ENCODE measurements at regions not wholly inside any gene's neighbourhood (a gene's known extent, or its start where the extent isn't known, plus 50 kb on each side); places are given as distances from the start of the nearest gene placed in this dataset.

- no peak for TF ChIP-seq CTCF (IDR thresholded peaks at IDR 0.05; ENCODE audit: borderline replicate concordance, control extremely low read depth, extremely low read depth, insufficient read depth, missing control alignments)
- in situ Hi-C loops (cut with MboI; ENCODE audit: low sequenced_read_pairs, unreplicated experiment): no loop called here
- no peak for DNase-seq (ENCODE audit: low spot score)
Measured at GRCh38 chr11:113591117-113591516, 115.0 kb downstream of the TMPRSS5 start.

- TF ChIP-seq CTCF (IDR thresholded peaks at IDR 0.05; ENCODE audit: borderline replicate concordance, control extremely low read depth, extremely low read depth, insufficient read depth, missing control alignments): no peak
- in situ Hi-C loops (cut with MboI; ENCODE audit: low sequenced_read_pairs, unreplicated experiment): no loop called here
- DNase-seq (ENCODE audit: low spot score): peak; percentile 26
Measured at GRCh38 chr11:113587308-113587739, 112.1 kb upstream of the DRD2 start.

GRCh38 chr11:113584371-113584770, 109.2 kb upstream of the DRD2 start:
- in situ Hi-C loops (cut with MboI; ENCODE audit: low sequenced_read_pairs, unreplicated experiment): no loop called here
- no peak for DNase-seq (ENCODE audit: low spot score)
- TF ChIP-seq CTCF (IDR thresholded peaks at IDR 0.05; ENCODE audit: borderline replicate concordance, control extremely low read depth, extremely low read depth, insufficient read depth, missing control alignments): no peak

GRCh38 chr11:113581713-113582112, 106.5 kb upstream of the DRD2 start:
- in situ Hi-C loops (cut with MboI; ENCODE audit: low sequenced_read_pairs, unreplicated experiment): no loop called here
- no peak for TF ChIP-seq CTCF (IDR thresholded peaks at IDR 0.05; ENCODE audit: borderline replicate concordance, control extremely low read depth, extremely low read depth, insufficient read depth, missing control alignments)
- no peak for DNase-seq (ENCODE audit: low spot score)

- in situ Hi-C loops (cut with MboI; ENCODE audit: low sequenced_read_pairs, unreplicated experiment): no loop called here
- no peak for TF ChIP-seq CTCF (IDR thresholded peaks at IDR 0.05; ENCODE audit: borderline replicate concordance, control extremely low read depth, extremely low read depth, insufficient read depth, missing control alignments)
- DNase-seq (ENCODE audit: low spot score): no peak
Measured at GRCh38 chr11:113579292-113579940, 104.2 kb upstream of the DRD2 start.

GRCh38 chr11:113578715-113579250, 103.6 kb upstream of the DRD2 start:
- no peak for DNase-seq (ENCODE audit: low spot score)
- TF ChIP-seq CTCF (IDR thresholded peaks at IDR 0.05; ENCODE audit: borderline replicate concordance, control extremely low read depth, extremely low read depth, insufficient read depth, missing control alignments): no peak
- in situ Hi-C loops (cut with MboI; ENCODE audit: low sequenced_read_pairs, unreplicated experiment): no loop called here

Data from GM13976 (cell line).